Mesenchymal stem cell (in vitro differentiated cells and primary cell): ENCODE measurements at regions not wholly inside any gene's neighbourhood (a gene's known extent, or its start where the extent isn't known, plus 50 kb on each side); places are given as distances from the start of the nearest gene placed in this dataset.
A peak's percentile ranks its signal among the peaks of the same experiment; 100 is the strongest.

Experiments
- DNase-seq: peaks from one replicate; pipeline ENCODE4 v3.0.0-alpha.2; 2013
- H2AFZ ChIP-seq: one replicate; pipeline ENCODE4 v1.6.1; 2013; ENCODE audit warnings: low read depth, mild to moderate bottlenecking, control low read depth, inconsistent platforms, low read length, moderate library complexity
- H2AK5ac ChIP-seq: 2 replicates; pipeline ENCODE4 v1.6.1; 2013; ENCODE audit warnings: low read length, moderate library complexity, mild to moderate bottlenecking, inconsistent platforms; ENCODE audit not compliant: severe bottlenecking
- H2BK120ac ChIP-seq: one replicate; pipeline ENCODE4 v1.6.1; 2013; ENCODE audit warnings: low read depth, mild to moderate bottlenecking, inconsistent platforms, low read length, moderate library complexity
- H2BK12ac ChIP-seq, 2 experiments: one replicate each; pipeline ENCODE4 v1.6.1; 2013; ENCODE audit warnings: inconsistent platforms in 2 of 2, low read length in 2 of 2, mild to moderate bottlenecking in 2 of 2, moderate library complexity in 2 of 2, control low read depth in 1 of 2
- H2BK15ac ChIP-seq: one replicate; pipeline ENCODE4 v1.6.1; 2013; ENCODE audit warnings: mild to moderate bottlenecking, low read depth, inconsistent platforms; ENCODE audit not compliant: poor library complexity, severe bottlenecking
- H2BK5ac ChIP-seq: 2 replicates; pipeline ENCODE4 v1.6.1; 2013; ENCODE audit warnings: low read depth, mild to moderate bottlenecking, low read length, control low read depth, inconsistent platforms; ENCODE audit not compliant: poor library complexity, severe bottlenecking
- H3K14ac ChIP-seq, 2 experiments: one replicate each; pipeline ENCODE4 v1.6.1; 2013; ENCODE audit warnings: inconsistent platforms in 2 of 2, low read length in 2 of 2, control low read depth in 1 of 2, mild to moderate bottlenecking in 1 of 2, moderate library complexity in 1 of 2
- H3K18ac ChIP-seq, 2 experiments: one replicate each; pipeline ENCODE4 v1.6.1; 2013; ENCODE audit warnings: inconsistent platforms in 2 of 2, low read length in 2 of 2, control low read depth in 1 of 2, low read depth in 1 of 2, mild to moderate bottlenecking in 1 of 2
- H3K23ac ChIP-seq, 2 experiments: one replicate each; pipeline ENCODE4 v1.6.1; 2013; ENCODE audit warnings: inconsistent platforms in 2 of 2, low read length in 2 of 2, mild to moderate bottlenecking in 2 of 2, moderate library complexity in 2 of 2, control low read depth in 1 of 2
- H3K27ac ChIP-seq: 2 replicates; pipeline ENCODE4 v1.5.1; 2013; ENCODE audit warnings: mild to moderate bottlenecking, moderate library complexity, low read length, control low read depth, inconsistent platforms; ENCODE audit not compliant: poor library complexity, severe bottlenecking
- H3K27me3 ChIP-seq, 2 experiments: 2 replicates each; pipeline versions ENCODE4 v1.6.1 to v1.7.0; 2013; ENCODE audit warnings: low read length in 2 of 2, mild to moderate bottlenecking in 2 of 2, moderate library complexity in 2 of 2, control low read depth in 1 of 2, inconsistent platforms in 1 of 2; ENCODE audit not compliant: control insufficient read depth in 1 of 2, insufficient read depth in 1 of 2
- H3K36me3 ChIP-seq, 2 experiments: 2 replicates each; pipeline versions ENCODE4 v1.6.1 to v1.7.0; 2013; ENCODE audit warnings: low read length in 2 of 2, control low read depth in 1 of 2, inconsistent platforms in 1 of 2, low read depth in 1 of 2, mild to moderate bottlenecking in 1 of 2; ENCODE audit not compliant: insufficient read depth in 2 of 2, control insufficient read depth in 1 of 2
- H3K4ac ChIP-seq, 2 experiments: one replicate each; pipeline ENCODE4 v1.6.1; 2013; ENCODE audit warnings: inconsistent platforms in 2 of 2, low read length in 2 of 2, mild to moderate bottlenecking in 2 of 2, moderate library complexity in 2 of 2, control low read depth in 1 of 2, low read depth in 1 of 2
- H3K4me1 ChIP-seq: 2 replicates; pipeline ENCODE4 v1.6.1; 2013; ENCODE audit warnings: low read depth, low read length, control low read depth; ENCODE audit not compliant: control insufficient read depth, insufficient read depth
- H3K4me2 ChIP-seq: 2 replicates; pipeline ENCODE4 v1.6.1; 2013; ENCODE audit warnings: low read length, mild to moderate bottlenecking, inconsistent platforms; ENCODE audit not compliant: poor library complexity, severe bottlenecking
- H3K4me3 ChIP-seq, 2 experiments: 2 replicates each; pipeline versions ENCODE4 v1.5.1 to v1.7.0; 2013; ENCODE audit warnings: low read length in 2 of 2, mild to moderate bottlenecking in 2 of 2, control low read depth in 1 of 2, low read depth in 1 of 2; ENCODE audit not compliant: insufficient read depth in 1 of 2
- H3K79me1 ChIP-seq: replicated peaks from 2 replicates; pipeline ENCODE4 v1.6.1; 2013; ENCODE audit warnings: mild to moderate bottlenecking, control low read depth, low read length, inconsistent platforms; ENCODE audit not compliant: poor library complexity, severe bottlenecking
- H3K9ac ChIP-seq: 2 replicates; pipeline ENCODE4 v1.7.0; 2013; ENCODE audit warnings: mild to moderate bottlenecking, low read length, moderate library complexity
- H3K9me3 ChIP-seq: 2 replicates; pipeline ENCODE4 v1.7.0; 2013; ENCODE audit warnings: mild to moderate bottlenecking, low read length; ENCODE audit not compliant: control insufficient read depth
- H4K8ac ChIP-seq: one replicate; pipeline ENCODE4 v1.6.1; 2013; ENCODE audit warnings: inconsistent platforms, mild to moderate bottlenecking, low read length, moderate library complexity
- H4K91ac ChIP-seq: one replicate; pipeline ENCODE4 v1.6.1; 2013; ENCODE audit warnings: mild to moderate bottlenecking, low read length, inconsistent platforms
- WGBS: methylation state at CpG from one replicate; pipeline ENCODE4 v1.1.7; 2013; ENCODE audit warnings: mixed read lengths; 5-methylcytosine and 5-hydroxymethylcytosine counted together

DNA sequence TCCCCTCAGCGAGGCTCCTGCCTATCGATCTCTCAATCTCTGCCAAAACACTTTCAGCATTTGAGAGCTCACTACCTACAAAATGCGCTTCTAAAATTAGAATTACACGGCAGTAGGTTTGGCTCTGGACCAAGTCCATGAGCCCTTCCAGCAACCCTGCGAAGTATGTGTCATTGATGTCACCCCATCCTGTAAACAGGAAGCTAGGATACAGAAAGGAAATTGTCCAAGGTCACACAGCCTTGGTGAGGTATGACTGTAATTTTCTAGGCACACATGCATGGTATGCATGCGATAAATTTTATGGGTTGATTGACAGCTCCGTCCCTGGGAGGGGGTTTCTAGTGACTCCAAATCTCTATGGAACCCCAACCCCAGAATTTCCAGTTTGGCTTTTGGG lies 330.3 kb upstream of the CDH5 start:
- no peaks in the 10 kb centered on the region for H3K79me1 ChIP-seq
- H3K18ac ChIP-seq: no peak overlapping the region
- no peak overlapping the region for H2AK5ac ChIP-seq
- peak; percentile 32 for DNase-seq
- H3K23ac ChIP-seq: no peak overlapping the region
- no peak overlapping the region for H3K4ac ChIP-seq
- no peak overlapping the region for H4K91ac ChIP-seq
- no peaks in the 10 kb centered on the region for H3K4me1 ChIP-seq
- H4K8ac ChIP-seq: no peak overlapping the region
- H3K4me2 ChIP-seq: no peak overlapping the region
- peak overlapping the region; percentile 43 for H3K9ac ChIP-seq
- H2BK120ac ChIP-seq: no peak overlapping the region
- H2BK12ac ChIP-seq: no peak overlapping the region
- WGBS: 64% methylated on average over 7 of the region's 7 CpGs
- no peak overlapping the region for H2AFZ ChIP-seq
- no peaks in the 10 kb centered on the region for H3K36me3 ChIP-seq
- no peak overlapping the region for H3K27ac ChIP-seq
- no peak overlapping the region for H2BK15ac ChIP-seq
- no peak overlapping the region for H3K4me3 ChIP-seq
- H2BK5ac ChIP-seq: no peak overlapping the region
- no peak overlapping the region for H3K14ac ChIP-seq
- no peaks in the 10 kb centered on the region for H3K9me3 ChIP-seq
- H3K27me3 ChIP-seq: no peaks in the 10 kb centered on the region

- H3K79me1 ChIP-seq: no peaks in the 10 kb centered on the region
- WGBS: 98% methylated on average over 3 of the region's 3 CpGs
- no peak for DNase-seq
Measured at GRCh38 chr16:66035096-66035495, 331.4 kb upstream of the CDH5 start.

DNA sequence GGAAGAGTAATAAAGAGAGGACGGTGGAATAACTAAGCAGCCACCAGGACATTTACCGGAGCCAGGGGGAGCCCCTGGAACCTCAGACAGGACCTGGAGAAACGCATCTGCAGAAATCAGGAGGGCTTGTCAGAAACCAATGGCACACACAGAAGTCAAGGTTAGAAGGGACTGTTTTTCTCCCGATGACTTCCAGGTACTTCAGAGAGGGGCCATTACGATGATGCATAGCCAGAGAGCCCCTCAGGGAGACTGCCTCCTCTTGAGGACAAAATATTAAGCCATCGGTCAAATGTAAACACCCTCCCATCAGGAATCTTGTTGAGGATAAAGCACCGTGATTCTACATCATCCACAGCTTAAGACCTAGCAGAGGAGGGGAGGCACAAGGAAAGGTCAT lies 333.6 kb upstream of the CDH5 start:
- no peak overlapping the region for H3K4ac ChIP-seq
- DNase-seq: no peak
- no peak overlapping the region for H3K9ac ChIP-seq
- no peaks in the 10 kb centered on the region for H3K27me3 ChIP-seq
- H3K9me3 ChIP-seq: no peaks in the 10 kb centered on the region
- no peak overlapping the region for H3K27ac ChIP-seq
- no peaks in the 10 kb centered on the region for H3K4me1 ChIP-seq
- H2BK15ac ChIP-seq: no peak overlapping the region
- H4K91ac ChIP-seq: no peak overlapping the region
- no peaks in the 10 kb centered on the region for H3K79me1 ChIP-seq
- H4K8ac ChIP-seq: no peak overlapping the region
- no peak overlapping the region for H2BK5ac ChIP-seq
- H2AFZ ChIP-seq: no peak overlapping the region
- H3K18ac ChIP-seq: no peak overlapping the region
- H2AK5ac ChIP-seq: no peak overlapping the region
- WGBS: 90% methylated on average over 5 of the region's 7 CpGs
- H3K4me3 ChIP-seq: no peak overlapping the region
- peak overlapping the region in 1 of 2 experiments; percentile 3 for H2BK12ac ChIP-seq
- no peaks in the 10 kb centered on the region for H3K36me3 ChIP-seq
- H2BK120ac ChIP-seq: no peak overlapping the region
- no peak overlapping the region for H3K23ac ChIP-seq
- H3K4me2 ChIP-seq: no peak overlapping the region
- H3K14ac ChIP-seq: no peak overlapping the region

More at GRCh38 chr16:66035096-66035495, 331.4 kb upstream of the CDH5 start:
- Histone ChIP-seq H3K27ac (no peak overlapping the region), H3K14ac (no peak overlapping the region), H3K23ac (no peak overlapping the region), H2AFZ (no peak overlapping the region), H3K4me2 (no peak overlapping the region), H3K4ac (no peak overlapping the region), H2BK12ac (no peak overlapping the region), H3K4me1 (no peaks in the 10 kb centered on the region), H3K27me3 (no peaks in the 10 kb centered on the region), H2BK15ac (no peak overlapping the region), H3K9me3 (no peaks in the 10 kb centered on the region), H2BK5ac (no peak overlapping the region), H2BK120ac (no peak overlapping the region), H3K18ac (no peak overlapping the region), H4K91ac (peak overlapping the region; percentile 66), H3K9ac (no peak overlapping the region), H3K4me3 (no peak overlapping the region), H3K36me3 (no peaks in the 10 kb centered on the region), H4K8ac (no peak overlapping the region), H2AK5ac (no peak overlapping the region)

- Histone ChIP-seq H3K27ac (no peak overlapping the region), H3K4ac (peak overlapping the region in 1 of 2 experiments; percentile 27), H2BK120ac (no peak overlapping the region), H2AK5ac (no peak overlapping the region), H3K36me3 (no peaks in the 10 kb centered on the region), H3K27me3 (no peaks in the 10 kb centered on the region), H3K4me1 (no peaks in the 10 kb centered on the region), H4K8ac (no peak overlapping the region), H2BK15ac (no peak overlapping the region), H3K4me2 (no peak overlapping the region), H3K23ac (no peak overlapping the region), H2BK12ac (no peak overlapping the region), H3K4me3 (no peak overlapping the region), H4K91ac (no peak overlapping the region), H3K14ac (no peak overlapping the region), H2BK5ac (no peak overlapping the region), H3K9me3 (peaks cover 4% of the 10 kb centered on the region), H3K9ac (no peak overlapping the region), H3K79me1 (no peaks in the 10 kb centered on the region), H3K18ac (no peak overlapping the region), H2AFZ (no peak overlapping the region)
- WGBS: 57% methylated on average over 3 of the region's 4 CpGs
- peak; percentile 68 for DNase-seq
Measured at GRCh38 chr16:66030036-66030435, 336.5 kb upstream of the CDH5 start.
